Neutrophil (primary cell): ENCODE measurements at regions not wholly inside any gene's neighbourhood (a gene's known extent, or its start where the extent isn't known, plus 50 kb on each side); places are given as distances from the start of the nearest gene placed in this dataset.

Source experiments
- H3K27ac ChIP-seq: fragments of 200-600 bp; sonication (generic); 2 replicates; pipeline ENCODE4 v1.5.1; 2016; ENCODE audit warnings: mild to moderate bottlenecking, moderate library complexity
- H3K27me3 ChIP-seq: fragments of 200-600 bp; sonication (generic); 2 replicates; pipeline ENCODE4 v1.6.0; 2016; ENCODE audit warnings: mild to moderate bottlenecking
- H3K36me3 ChIP-seq: fragments of 200-600 bp; sonication (generic); 2 replicates; pipeline ENCODE4 v1.5.1; 2017
- H3K4me1 ChIP-seq, 2 experiments: fragments of 200-600 bp in 1 of 2; sonication (generic) in 1 of 2; 1 replicate in 1 of 2; 2 replicates in 1 of 2; pipeline versions ENCODE4 v1.5.1 to v1.6.1; 2013 to 2016; ENCODE audit warnings: low read depth in 1 of 2, low read length in 1 of 2, mild to moderate bottlenecking in 1 of 2, moderate library complexity in 1 of 2; ENCODE audit not compliant: control insufficient read depth in 1 of 2, insufficient read depth in 1 of 2
- H3K4me3 ChIP-seq, 2 experiments: fragments of 200-600 bp in 1 of 2; sonication (generic) in 1 of 2; 1 replicate in 1 of 2; 2 replicates in 1 of 2; pipeline ENCODE4 v1.5.1; 2013 to 2016; ENCODE audit warnings: low read depth in 1 of 2, low read length in 1 of 2, mild to moderate bottlenecking in 1 of 2, moderate library complexity in 1 of 2
- H3K9me3 ChIP-seq: fragments of 200-600 bp; sonication (generic); 2 replicates; pipeline ENCODE4 v1.5.1; 2016
- TF ChIP-seq, protein P1 (sequence below): fragments of 200-600 bp; sonication (generic); IDR thresholded peaks from 2 replicates; pipeline ENCODE4 v1.5.1; 2016; ENCODE audit warnings: antibody characterized with exemption

DNA sequence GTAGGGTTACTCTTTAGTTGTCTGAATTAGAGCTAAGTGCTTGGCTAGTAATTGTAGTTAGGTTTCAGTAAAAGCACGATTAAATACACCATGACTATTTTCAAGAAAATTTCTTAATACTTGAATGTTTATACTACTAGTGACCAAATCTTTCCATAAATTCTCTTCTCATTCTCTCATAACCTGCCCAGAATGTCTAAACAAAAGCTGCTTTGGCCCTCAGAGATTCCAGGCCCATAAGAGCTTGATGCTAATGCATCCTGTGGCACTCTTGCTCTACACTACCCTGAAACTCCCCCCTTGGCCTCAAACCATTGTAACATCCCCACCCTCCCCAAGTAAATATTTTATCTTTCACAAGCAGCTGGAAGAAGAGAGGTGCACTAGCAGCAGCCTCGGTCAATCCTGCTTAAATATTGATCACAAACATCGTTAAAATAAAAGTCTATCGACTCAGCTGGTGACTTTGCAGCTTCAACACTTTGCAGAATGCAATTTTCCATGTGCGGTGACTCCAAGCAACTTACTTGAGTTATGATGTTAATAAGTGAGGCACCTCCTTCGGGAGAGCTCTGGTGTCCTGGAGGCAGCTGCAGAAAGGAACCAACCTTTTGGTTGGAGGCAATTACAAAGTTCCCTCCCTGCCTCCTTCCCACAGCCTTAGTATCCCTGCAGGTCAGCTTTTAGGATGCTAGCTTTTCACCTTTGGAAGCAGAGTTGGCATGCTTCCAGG lies 315.6 kb upstream of the PLXNA2 start:
- H3K27me3 ChIP-seq: no peaks in the 10 kb centered on the region
- TF ChIP-seq, protein P1, sequence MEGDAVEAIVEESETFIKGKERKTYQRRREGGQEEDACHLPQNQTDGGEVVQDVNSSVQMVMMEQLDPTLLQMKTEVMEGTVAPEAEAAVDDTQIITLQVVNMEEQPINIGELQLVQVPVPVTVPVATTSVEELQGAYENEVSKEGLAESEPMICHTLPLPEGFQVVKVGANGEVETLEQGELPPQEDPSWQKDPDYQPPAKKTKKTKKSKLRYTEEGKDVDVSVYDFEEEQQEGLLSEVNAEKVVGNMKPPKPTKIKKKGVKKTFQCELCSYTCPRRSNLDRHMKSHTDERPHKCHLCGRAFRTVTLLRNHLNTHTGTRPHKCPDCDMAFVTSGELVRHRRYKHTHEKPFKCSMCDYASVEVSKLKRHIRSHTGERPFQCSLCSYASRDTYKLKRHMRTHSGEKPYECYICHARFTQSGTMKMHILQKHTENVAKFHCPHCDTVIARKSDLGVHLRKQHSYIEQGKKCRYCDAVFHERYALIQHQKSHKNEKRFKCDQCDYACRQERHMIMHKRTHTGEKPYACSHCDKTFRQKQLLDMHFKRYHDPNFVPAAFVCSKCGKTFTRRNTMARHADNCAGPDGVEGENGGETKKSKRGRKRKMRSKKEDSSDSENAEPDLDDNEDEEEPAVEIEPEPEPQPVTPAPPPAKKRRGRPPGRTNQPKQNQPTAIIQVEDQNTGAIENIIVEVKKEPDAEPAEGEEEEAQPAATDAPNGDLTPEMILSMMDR: no peak
- H3K36me3 ChIP-seq: no peaks in the 10 kb centered on the region

DNA sequence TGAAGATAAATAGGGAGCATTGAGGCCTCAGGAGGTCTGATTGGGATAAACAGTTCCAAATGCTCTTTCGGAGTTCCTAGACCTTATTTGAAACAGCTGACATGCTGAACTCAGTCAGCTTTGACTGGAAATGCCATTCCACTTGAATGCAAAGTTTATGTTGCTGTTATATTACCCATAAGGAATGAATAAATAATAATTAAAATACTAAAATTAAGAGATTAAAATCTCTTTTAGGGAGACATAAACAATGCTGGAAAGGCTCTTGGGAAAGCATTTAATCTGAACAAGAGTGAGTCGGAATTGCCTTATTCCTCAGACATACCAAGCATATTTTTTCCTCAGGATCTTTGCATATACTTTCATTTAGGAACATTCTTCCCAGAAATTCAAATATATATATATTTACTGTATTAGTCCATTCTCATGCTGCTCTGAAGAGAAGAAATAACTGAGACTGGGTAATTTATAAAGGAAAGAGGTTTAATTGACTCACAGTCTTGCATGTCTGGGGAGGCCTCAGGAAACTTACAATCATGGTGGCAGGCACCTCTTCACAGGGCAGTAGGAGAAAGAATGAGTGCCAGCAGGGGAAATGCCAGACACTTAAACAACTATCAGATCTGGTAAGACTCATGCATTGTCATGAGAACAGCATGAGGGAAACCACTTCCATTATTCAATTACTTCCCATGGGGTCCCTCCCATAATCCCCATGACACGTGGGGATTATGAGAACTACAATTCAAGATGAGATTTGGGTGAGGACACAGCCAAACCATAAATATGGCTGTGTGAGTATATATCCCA lies 318.2 kb upstream of the PLXNA2 start:
- TF ChIP-seq, protein P1: no peak
- H3K9me3 ChIP-seq: no peaks in the 10 kb centered on the region
- H3K27ac ChIP-seq: no peak overlapping the region
- no peak overlapping the region for H3K4me3 ChIP-seq
- no peaks in the 10 kb centered on the region for H3K27me3 ChIP-seq
- no peaks in the 10 kb centered on the region for H3K4me1 ChIP-seq
- no peaks in the 10 kb centered on the region for H3K36me3 ChIP-seq

More for the DNA sequence above, 315.6 kb upstream of the PLXNA2 start:
- H3K4me3 ChIP-seq: no peak overlapping the region
- H3K27ac ChIP-seq: no peak overlapping the region
- no peaks in the 10 kb centered on the region for H3K4me1 ChIP-seq
- H3K9me3 ChIP-seq: no peaks in the 10 kb centered on the region

DNA sequence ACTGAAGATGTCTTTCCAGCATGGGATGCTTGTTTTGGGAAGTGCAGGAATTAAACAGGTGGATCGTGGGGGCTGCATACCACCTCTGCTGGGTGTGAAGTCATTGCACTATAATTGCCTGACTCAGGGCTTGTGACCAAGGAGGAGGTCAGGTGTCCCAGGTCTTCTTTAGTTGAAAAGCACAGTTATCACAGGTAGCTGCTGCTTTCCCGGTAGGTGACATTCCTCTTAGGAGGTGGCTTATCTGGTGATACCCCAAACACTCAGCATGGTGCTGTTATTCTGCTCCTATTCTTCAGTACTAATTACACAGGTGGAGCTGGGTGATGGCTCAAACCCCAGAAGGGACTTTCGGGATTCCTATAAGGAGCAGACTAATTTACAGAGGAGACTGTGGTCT lies 320.3 kb upstream of the PLXNA2 start:
- Histone ChIP-seq H3K36me3 (no peaks in the 10 kb centered on the region), H3K9me3 (no peaks in the 10 kb centered on the region), H3K4me3 (no peak overlapping the region), H3K27me3 (no peaks in the 10 kb centered on the region), H3K4me1 (no peaks in the 10 kb centered on the region), H3K27ac (no peak overlapping the region)
- TF ChIP-seq, protein P1: no peak

DNA sequence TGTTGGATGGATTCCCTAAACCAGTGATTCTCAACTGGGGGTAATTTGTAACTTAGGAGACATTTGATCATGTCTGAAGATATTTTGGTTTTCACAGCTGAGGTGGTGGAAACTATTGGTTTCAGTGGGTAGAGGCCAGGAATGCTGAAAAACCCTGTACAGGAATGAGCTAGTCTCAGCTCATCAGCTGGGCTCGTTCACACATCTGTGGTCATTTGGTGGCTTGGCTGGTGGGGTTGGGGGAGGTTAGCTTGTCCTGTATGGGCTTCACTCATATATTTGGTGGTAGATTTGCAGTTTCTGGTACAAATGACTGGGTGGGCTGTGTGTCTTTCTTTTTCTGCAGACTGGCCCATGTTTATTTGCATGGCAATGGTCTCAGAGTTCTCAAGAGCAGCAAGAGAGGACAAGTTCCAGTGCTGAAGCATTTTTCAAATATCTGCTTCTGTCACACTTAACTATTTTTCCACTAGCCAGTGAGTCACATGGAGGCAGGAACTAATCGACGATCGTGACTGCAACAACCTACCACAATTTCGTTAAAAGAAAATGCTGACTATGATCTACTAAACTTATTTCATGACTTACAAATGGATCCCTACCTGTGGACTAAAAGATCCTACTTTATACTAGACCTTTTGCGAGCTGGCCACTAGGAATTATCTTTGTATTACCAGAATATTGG lies 321.7 kb upstream of the PLXNA2 start:
- TF ChIP-seq, protein P1: no peak
- H3K4me1 ChIP-seq: no peaks in the 10 kb centered on the region
- H3K9me3 ChIP-seq: no peaks in the 10 kb centered on the region
- H3K27ac ChIP-seq: no peak overlapping the region
- no peaks in the 10 kb centered on the region for H3K36me3 ChIP-seq
- H3K27me3 ChIP-seq: no peaks in the 10 kb centered on the region
- H3K4me3 ChIP-seq: no peak overlapping the region

DNA sequence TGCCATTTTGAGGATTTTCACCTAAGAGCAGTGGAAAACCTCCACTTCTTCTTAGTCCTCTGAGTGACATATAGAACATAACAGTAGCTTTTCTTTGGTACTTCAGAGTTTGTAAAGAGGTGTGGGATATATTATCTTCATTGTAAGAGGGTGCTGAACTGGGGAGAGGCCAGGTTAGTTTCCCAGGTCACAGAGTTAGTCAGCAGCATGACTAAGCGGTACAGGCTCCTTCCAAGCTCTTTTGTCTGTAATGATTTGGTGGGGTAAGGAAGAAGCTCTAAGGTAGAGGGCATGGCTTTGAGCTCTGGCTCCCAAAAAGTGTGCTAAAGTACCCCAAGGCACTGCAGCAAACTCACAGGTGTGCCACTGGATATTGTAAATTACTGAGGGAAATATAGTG lies 325.0 kb upstream of the PLXNA2 start:
- no peaks in the 10 kb centered on the region for H3K36me3 ChIP-seq
- H3K4me1 ChIP-seq: no peaks in the 10 kb centered on the region
- no peak overlapping the region for H3K4me3 ChIP-seq
- no peaks in the 10 kb centered on the region for H3K27me3 ChIP-seq
- TF ChIP-seq, protein P1: no peak
- H3K9me3 ChIP-seq: no peaks in the 10 kb centered on the region
- H3K27ac ChIP-seq: no peak overlapping the region
